ENCODE measurements at regions not wholly inside any gene's neighbourhood (a gene's known extent, or its start where the extent isn't known, plus 50 kb on each side); places are given as distances from the start of the nearest gene placed in this dataset.

GRCh38 chr3:96192966-96193550 is 621.3 kb upstream of the EPHA6 start:
- H3K9me3 ChIP-seq: no peaks in the 10 kb centered on the region
- no peaks in the 10 kb centered on the region for H3K36me3 ChIP-seq
- H3K4me1 ChIP-seq: no peaks in the 10 kb centered on the region
- DNase-seq (ENCODE audit: low spot score): no peak
- no peaks in the 10 kb centered on the region for H3K27me3 ChIP-seq
- H3K4me3 ChIP-seq: no peak overlapping the region
- TF ChIP-seq, protein P1, sequence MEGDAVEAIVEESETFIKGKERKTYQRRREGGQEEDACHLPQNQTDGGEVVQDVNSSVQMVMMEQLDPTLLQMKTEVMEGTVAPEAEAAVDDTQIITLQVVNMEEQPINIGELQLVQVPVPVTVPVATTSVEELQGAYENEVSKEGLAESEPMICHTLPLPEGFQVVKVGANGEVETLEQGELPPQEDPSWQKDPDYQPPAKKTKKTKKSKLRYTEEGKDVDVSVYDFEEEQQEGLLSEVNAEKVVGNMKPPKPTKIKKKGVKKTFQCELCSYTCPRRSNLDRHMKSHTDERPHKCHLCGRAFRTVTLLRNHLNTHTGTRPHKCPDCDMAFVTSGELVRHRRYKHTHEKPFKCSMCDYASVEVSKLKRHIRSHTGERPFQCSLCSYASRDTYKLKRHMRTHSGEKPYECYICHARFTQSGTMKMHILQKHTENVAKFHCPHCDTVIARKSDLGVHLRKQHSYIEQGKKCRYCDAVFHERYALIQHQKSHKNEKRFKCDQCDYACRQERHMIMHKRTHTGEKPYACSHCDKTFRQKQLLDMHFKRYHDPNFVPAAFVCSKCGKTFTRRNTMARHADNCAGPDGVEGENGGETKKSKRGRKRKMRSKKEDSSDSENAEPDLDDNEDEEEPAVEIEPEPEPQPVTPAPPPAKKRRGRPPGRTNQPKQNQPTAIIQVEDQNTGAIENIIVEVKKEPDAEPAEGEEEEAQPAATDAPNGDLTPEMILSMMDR (IDR thresholded peaks at IDR 0.05): no peak
- no peak overlapping the region for H3K27ac ChIP-seq

DNA sequence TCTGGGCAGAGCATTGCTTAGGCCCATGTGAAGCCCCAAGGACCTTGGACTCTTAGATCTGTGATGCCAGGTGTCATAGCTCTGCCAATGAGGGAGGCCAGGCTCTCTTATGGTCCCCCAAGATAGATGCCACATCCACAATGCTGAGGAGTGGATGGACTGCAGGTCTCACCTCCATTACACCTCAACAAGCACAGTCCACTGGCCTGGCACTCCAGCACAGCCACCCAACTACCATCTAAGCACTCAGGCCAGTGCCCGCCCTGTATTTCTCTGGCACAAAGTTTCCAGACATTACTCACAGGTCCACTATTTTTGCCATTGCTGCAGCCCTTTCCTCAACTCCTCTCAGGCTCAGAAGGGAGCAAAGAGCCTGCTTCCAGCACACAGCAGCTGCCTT is 613.5 kb upstream of the EPHA6 start:
- no peak for DNase-seq (ENCODE audit: low spot score)
- H3K27ac ChIP-seq: no peak overlapping the region
- no peaks in the 10 kb centered on the region for H3K4me1 ChIP-seq
- no peaks in the 10 kb centered on the region for H3K27me3 ChIP-seq
- H3K4me3 ChIP-seq: no peak overlapping the region
- H3K9me3 ChIP-seq: peaks cover 0 to 11% of the 10 kb centered on the region in 2 donors
- TF ChIP-seq, protein P1 (IDR thresholded peaks at IDR 0.05): no peak
- H3K36me3 ChIP-seq: no peaks in the 10 kb centered on the region

GRCh38 chr3:96201463-96201862 is 612.9 kb upstream of the EPHA6 start:
- DNase-seq (ENCODE audit: low spot score): no peak
- H3K4me3 ChIP-seq: no peak overlapping the region
- no peak overlapping the region for H3K27ac ChIP-seq
- no peaks in the 10 kb centered on the region for H3K36me3 ChIP-seq
- TF ChIP-seq, protein P1 (IDR thresholded peaks at IDR 0.05): no peak
- H3K9me3 ChIP-seq: peaks cover 0 to 11% of the 10 kb centered on the region in 2 donors
- H3K27me3 ChIP-seq: no peaks in the 10 kb centered on the region
- H3K4me1 ChIP-seq: no peaks in the 10 kb centered on the region

GRCh38 chr3:96202181-96202580 is 612.2 kb upstream of the EPHA6 start:
- no peak for DNase-seq (ENCODE audit: low spot score)
- Histone ChIP-seq H3K27ac (no peak overlapping the region), H3K4me3 (no peak overlapping the region), H3K27me3 (no peaks in the 10 kb centered on the region), H3K9me3 (peaks cover 0 to 11% of the 10 kb centered on the region in 2 donors), H3K36me3 (no peaks in the 10 kb centered on the region), H3K4me1 (no peaks in the 10 kb centered on the region)
- TF ChIP-seq, protein P1 (IDR thresholded peaks at IDR 0.05): no peak

DNA sequence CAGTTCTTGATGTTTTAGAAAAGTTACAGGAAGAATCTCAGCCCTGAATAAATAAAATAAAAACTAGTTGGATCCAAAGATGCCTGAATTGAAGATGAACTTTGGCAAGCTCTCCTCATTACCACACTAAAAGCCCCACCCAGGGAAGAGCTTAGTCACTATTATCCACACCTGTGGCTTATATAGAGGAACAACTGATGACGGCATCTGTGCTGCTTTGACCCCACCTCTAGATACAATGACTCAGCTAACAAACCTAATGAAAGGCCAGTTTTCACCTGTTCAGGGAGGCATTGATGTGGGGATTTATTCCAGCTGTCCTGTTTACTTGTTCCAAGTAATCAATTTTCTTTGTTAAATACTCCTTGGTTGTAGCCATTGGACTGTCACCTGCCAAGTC is 604.7 kb upstream of the EPHA6 start:
- H3K36me3 ChIP-seq: no peaks in the 10 kb centered on the region
- no peak for DNase-seq (ENCODE audit: low spot score)
- TF ChIP-seq, protein P1 (IDR thresholded peaks at IDR 0.05): no peak
- H3K4me3 ChIP-seq: no peak overlapping the region
- no peaks in the 10 kb centered on the region for H3K27me3 ChIP-seq
- H3K4me1 ChIP-seq: no peaks in the 10 kb centered on the region
- H3K9me3 ChIP-seq: no peaks in the 10 kb centered on the region
- H3K27ac ChIP-seq: no peak overlapping the region

DNA sequence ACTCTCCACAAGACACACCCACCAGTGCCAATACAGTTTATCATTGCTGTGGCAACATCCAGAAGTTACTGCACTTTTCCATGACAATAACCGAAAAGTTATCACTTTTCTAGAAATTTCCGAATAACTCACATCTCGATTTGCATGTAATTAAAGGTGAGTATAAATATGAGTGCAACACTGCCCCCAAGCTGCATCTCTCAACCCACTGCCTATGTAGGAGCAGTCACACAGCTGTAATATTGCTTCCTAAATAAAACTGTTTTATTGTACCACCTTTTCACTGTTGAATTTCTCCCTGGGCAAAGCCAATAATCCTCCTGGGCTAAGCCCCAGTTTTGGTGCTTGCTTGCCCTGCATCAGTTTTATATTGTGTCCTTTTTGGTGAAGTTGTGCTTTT is 601.0 kb upstream of the EPHA6 start:
- Histone ChIP-seq H3K4me3 (no peak overlapping the region), H3K36me3 (no peaks in the 10 kb centered on the region), H3K9me3 (no peaks in the 10 kb centered on the region), H3K27ac (no peak overlapping the region), H3K4me1 (no peaks in the 10 kb centered on the region), H3K27me3 (no peaks in the 10 kb centered on the region)
- DNase-seq (ENCODE audit: low spot score): no peak
- TF ChIP-seq, protein P1 (IDR thresholded peaks at IDR 0.05): no peak

Measured in right atrium auricular region (tissue), 2 donors.